SIG-M5 treated with dmso at 0.1 percent for 504 hours (cell line): ENCODE measurements at regions not wholly inside any gene's neighbourhood (a gene's known extent, or its start where the extent isn't known, plus 50 kb on each side); places are given as distances from the start of the nearest gene placed in this dataset.
"Not testable (repeated sequence)": the region's sequence is repeated elsewhere in the genome, so short reads cannot be mapped to it uniquely, and the experiment has no call there.

ENCODE experiments used
- DNase-seq: peaks from one replicate; lab custom pipeline; 2025; ENCODE audit not compliant: unreplicated experiment; lab: John Stamatoyannopoulos, UW

GRCh38 chr1:195851016-195851601 is 757.1 kb downstream of the KCNT2 start:
- no peak for DNase-seq

- DNase-seq, result no peak
These were observed 759.1 kb downstream of the KCNT2 start for GRCh38 chr1:195849180-195849579.

GRCh38 chr1:195847957-195848875 is 760.0 kb downstream of the KCNT2 start:
- not testable (repeated sequence) for DNase-seq

- DNase-seq, result no peak
These were observed 776.5 kb downstream of the KCNT2 start for GRCh38 chr1:195831789-195832188.

GRCh38 chr1:195828325-195828724 is 779.9 kb downstream of the KCNT2 start:
- DNase-seq, result no peak

- DNase-seq, result no peak
These were observed 787.3 kb downstream of the KCNT2 start for GRCh38 chr1:195820925-195821324.

- peak; percentile 14 for DNase-seq
These were observed 802.2 kb downstream of the KCNT2 start for GRCh38 chr1:195806060-195806459.

GRCh38 chr1:195804547-195804946 is 803.7 kb downstream of the KCNT2 start:
- DNase-seq, result no peak

- no peak for DNase-seq
These were observed 809.2 kb downstream of the KCNT2 start for GRCh38 chr1:195799016-195799415.

- no peak for DNase-seq
These were observed 814.0 kb downstream of the KCNT2 start for GRCh38 chr1:195794225-195794624.

- no peak for DNase-seq
These were observed 816.4 kb downstream of the KCNT2 start for GRCh38 chr1:195791796-195792195.

- no peak for DNase-seq
These were observed 817.6 kb downstream of the KCNT2 start for GRCh38 chr1:195790514-195791168.

- DNase-seq, result no peak
These were observed 818.9 kb downstream of the KCNT2 start for GRCh38 chr1:195789321-195789720.

- no peak for DNase-seq
These were observed 819.5 kb downstream of the KCNT2 start for GRCh38 chr1:195788721-195789120.

GRCh38 chr1:195785830-195786229 is 822.4 kb downstream of the KCNT2 start:
- DNase-seq, result no peak

GRCh38 chr1:195773931-195774330 is 834.3 kb downstream of the KCNT2 start:
- peak; percentile 40 for DNase-seq

GRCh38 chr1:195769461-195769860 is 838.8 kb downstream of the KCNT2 start:
- no peak for DNase-seq

GRCh38 chr1:195768936-195769335 is 839.3 kb downstream of the KCNT2 start:
- DNase-seq, result no peak

GRCh38 chr1:195768377-195768776 is 839.9 kb downstream of the KCNT2 start:
- no peak for DNase-seq

GRCh38 chr1:195766709-195767108 is 841.5 kb downstream of the KCNT2 start:
- DNase-seq, result no peak

GRCh38 chr1:195765099-195765498 is 843.1 kb downstream of the KCNT2 start:
- no peak for DNase-seq

- DNase-seq, result no peak
These were observed 844.3 kb downstream of the KCNT2 start for GRCh38 chr1:195763907-195764374.
